PC-9 (cell line): ENCODE measurements at regions not wholly inside any gene's neighbourhood (a gene's known extent, or its start where the extent isn't known, plus 50 kb on each side); places are given as distances from the start of the nearest gene placed in this dataset.

ENCODE experiments used
- CTCF ChIP-seq: fragments of 200-600 bp; sonication (generic); conservative IDR thresholded peaks from 2 replicates; pipeline ENCODE4 v1.6.1; 2017; ENCODE audit warnings: mixed run types, antibody characterized with exemption, mild to moderate bottlenecking, moderate library complexity
- EZH2 ChIP-seq: fragments of 200-600 bp; sonication (generic); IDR thresholded peaks from 2 replicates; pipeline ENCODE4 v1.8.0; 2017; ENCODE audit warnings: antibody characterized with exemption, low read depth

GRCh38 chr12:86414201-86414600, 158.0 kb upstream of the MGAT4C start:
- no peak for TF ChIP-seq CTCF
- TF ChIP-seq EZH2 = no peak
